Neural crest cell (in vitro differentiated cells): ENCODE measurements at regions not wholly inside any gene's neighbourhood (a gene's known extent, or its start where the extent isn't known, plus 50 kb on each side); places are given as distances from the start of the nearest gene placed in this dataset.
A peak's percentile ranks its signal among the peaks of the same experiment; 100 is the strongest.

ENCODE experiments used
- DNase-seq: peaks from one replicate; pipeline ENCODE4 v3.0.0; 2021; ENCODE audit warnings: low read depth, mixed read lengths, low spot score
- H3K27ac Mint-ChIP-seq: one replicate; pipeline ENCODE4 v1.8.0; 2021; ENCODE audit warnings: mild to moderate bottlenecking, mixed read lengths; ENCODE audit not compliant: unreplicated experiment
- H3K27me3 Mint-ChIP-seq: 2 replicates; pipeline ENCODE4 v1.8.0; 2021; ENCODE audit warnings: low read depth, mild to moderate bottlenecking, mixed read lengths
- H3K36me3 Mint-ChIP-seq: 2 replicates; pipeline ENCODE4 v1.8.0; 2021; ENCODE audit warnings: low read depth, mild to moderate bottlenecking, mixed read lengths
- H3K4me1 Mint-ChIP-seq: 2 replicates; pipeline ENCODE4 v1.8.0; 2021; ENCODE audit warnings: mixed read lengths
- H3K4me3 Mint-ChIP-seq: one replicate; pipeline ENCODE4 v1.8.0; 2021; ENCODE audit warnings: mild to moderate bottlenecking, mixed read lengths
- H3K9me3 Mint-ChIP-seq: 2 replicates; pipeline ENCODE4 v1.8.0; 2021; ENCODE audit warnings: mixed read lengths
- CTCF ChIP-seq: fragments of 200-600 bp; sonication (generic); conservative IDR thresholded peaks from 2 replicates; pipeline ENCODE4 v1.5.0; 2021; ENCODE audit warnings: antibody characterized with exemption, mild to moderate bottlenecking

DNA sequence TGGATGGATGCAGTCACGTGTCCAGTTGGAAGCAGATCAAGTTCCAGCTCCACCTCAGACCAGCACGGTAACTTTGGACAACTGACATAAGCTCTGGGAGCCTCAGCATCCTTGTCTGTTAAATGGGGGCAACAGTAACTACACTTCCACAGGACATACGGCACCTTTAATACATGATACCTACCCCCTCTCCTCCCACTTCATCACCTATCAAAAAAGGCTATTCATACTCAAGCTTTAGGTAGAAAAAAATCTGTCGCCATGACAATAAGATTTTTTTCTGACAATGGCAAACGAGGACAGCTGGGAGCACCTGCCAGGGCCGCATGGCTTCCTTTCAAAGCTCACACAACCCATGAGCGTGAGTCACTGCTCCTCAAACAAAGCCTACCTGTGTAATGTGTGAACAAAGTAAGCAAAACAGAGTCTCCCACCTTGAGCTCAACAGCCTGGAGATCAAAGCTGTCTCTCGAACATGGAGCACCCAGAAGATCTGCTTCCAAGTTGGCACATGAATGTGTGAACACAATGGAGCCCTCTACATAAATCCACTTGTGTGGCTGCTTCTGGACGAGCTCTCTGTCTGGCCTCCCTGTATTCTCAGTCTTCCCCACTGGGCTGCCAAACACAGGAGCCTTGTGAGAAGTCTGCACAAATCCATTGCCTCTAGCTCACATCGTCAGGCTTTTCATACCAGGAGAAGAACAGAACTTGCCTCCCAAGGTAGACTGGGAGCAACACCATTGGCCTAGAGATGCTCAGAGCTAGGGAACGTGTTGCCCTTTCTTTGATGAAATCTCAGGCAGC, 459.7 kb downstream of the SOX9 start:
- H3K9me3 Mint-ChIP-seq = no peaks in the 10 kb centered on the region
- H3K4me1 Mint-ChIP-seq = peaks cover 53% of the 10 kb centered on the region
- H3K4me3 Mint-ChIP-seq = peak overlapping the region; percentile 9
- no peak overlapping the region for H3K27ac Mint-ChIP-seq
- DNase-seq = no peak
- H3K36me3 Mint-ChIP-seq = peaks cover 4% of the 10 kb centered on the region
- H3K27me3 Mint-ChIP-seq = peaks cover 62% of the 10 kb centered on the region
- TF ChIP-seq CTCF = no peak

DNA sequence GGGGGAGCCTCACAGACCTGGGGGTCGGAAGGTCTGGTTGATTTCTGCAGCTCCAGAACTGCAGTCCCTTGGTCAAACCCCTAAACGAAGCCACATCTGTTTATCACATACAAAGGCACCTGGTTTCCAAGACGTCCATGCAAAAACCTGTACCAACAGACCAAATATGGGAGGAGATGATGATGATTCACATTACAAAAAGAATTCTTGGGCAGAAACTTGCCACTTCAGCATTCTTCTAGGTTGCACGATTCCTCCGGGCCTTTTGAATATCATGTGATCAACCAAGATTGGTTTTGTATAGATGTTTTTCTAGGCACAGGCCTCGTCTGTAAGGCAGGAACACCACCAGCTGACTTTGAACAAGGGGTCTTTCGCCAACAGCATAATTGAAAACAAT, 466.3 kb downstream of the SOX9 start:
- TF ChIP-seq CTCF = no peak
- Mint-ChIP-seq H3K4me1 (peaks cover 38% of the 10 kb centered on the region), H3K9me3 (no peaks in the 10 kb centered on the region), H3K36me3 (peaks cover 4% of the 10 kb centered on the region), H3K4me3 (peak overlapping the region; percentile 71), H3K27me3 (peaks cover 60% of the 10 kb centered on the region), H3K27ac (no peak overlapping the region)
- DNase-seq = no peak

- Mint-ChIP-seq H3K4me1 (peaks cover 38% of the 10 kb centered on the region), H3K4me3 (peak overlapping the region; percentile 71), H3K27ac (peak overlapping the region; percentile 43), H3K36me3 (peaks cover 4% of the 10 kb centered on the region), H3K9me3 (no peaks in the 10 kb centered on the region), H3K27me3 (peaks cover 57% of the 10 kb centered on the region)
- peak; percentile 32 for TF ChIP-seq CTCF
- DNase-seq = no peak
Measured at GRCh38 chr17:72587773-72588511, 467.1 kb downstream of the SOX9 start.

- no peak for DNase-seq
- Mint-ChIP-seq H3K9me3 (no peaks in the 10 kb centered on the region), H3K27me3 (peaks cover 57% of the 10 kb centered on the region), H3K4me3 (peak overlapping the region; percentile 63), H3K27ac (no peak overlapping the region), H3K4me1 (peaks cover 38% of the 10 kb centered on the region), H3K36me3 (peaks cover 4% of the 10 kb centered on the region)
- TF ChIP-seq CTCF = no peak
Measured at GRCh38 chr17:72588561-72588960, 467.7 kb downstream of the SOX9 start.

- Mint-ChIP-seq H3K36me3 (peaks cover 4% of the 10 kb centered on the region), H3K4me3 (peak overlapping the region; percentile 63), H3K9me3 (no peaks in the 10 kb centered on the region), H3K27me3 (peaks cover 57% of the 10 kb centered on the region), H3K27ac (no peak overlapping the region), H3K4me1 (peaks cover 38% of the 10 kb centered on the region)
- no peak for TF ChIP-seq CTCF
- DNase-seq = no peak
Measured at GRCh38 chr17:72588961-72589360, 468.1 kb downstream of the SOX9 start.
